ENCODE measurements at regions not wholly inside any gene's neighbourhood (a gene's known extent, or its start where the extent isn't known, plus 50 kb on each side); places are given as distances from the start of the nearest gene placed in this dataset.

DNA sequence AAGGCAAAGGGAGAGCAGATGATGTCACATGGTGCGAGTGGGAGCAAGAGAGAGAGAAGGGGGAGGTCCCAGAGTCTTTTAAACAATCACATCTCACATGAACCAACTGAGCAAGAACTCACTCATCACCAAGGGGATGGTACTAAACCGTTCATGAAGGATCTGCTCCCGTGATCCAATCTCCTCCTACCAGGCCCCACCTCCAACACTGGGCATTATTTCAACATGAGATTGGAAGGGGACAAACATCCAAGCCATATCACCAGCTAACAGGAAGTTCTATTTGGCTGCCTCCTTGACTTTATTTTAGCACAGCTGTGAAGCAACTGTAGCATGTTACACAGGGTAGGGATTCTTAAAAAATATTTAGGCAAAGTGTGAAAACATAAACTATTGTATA, 102.5 kb downstream of the DDIT4L start:
- H3K4me3 ChIP-seq (IDR thresholded peaks at IDR 0.05; ENCODE audit: insufficient read depth, low read depth, low read length) = no peak overlapping the region
- H3K4me1 ChIP-seq (ENCODE audit: low read depth, poor library complexity, severe bottlenecking) = no peaks in the 10 kb centered on the region
- TF ChIP-seq, protein P1, sequence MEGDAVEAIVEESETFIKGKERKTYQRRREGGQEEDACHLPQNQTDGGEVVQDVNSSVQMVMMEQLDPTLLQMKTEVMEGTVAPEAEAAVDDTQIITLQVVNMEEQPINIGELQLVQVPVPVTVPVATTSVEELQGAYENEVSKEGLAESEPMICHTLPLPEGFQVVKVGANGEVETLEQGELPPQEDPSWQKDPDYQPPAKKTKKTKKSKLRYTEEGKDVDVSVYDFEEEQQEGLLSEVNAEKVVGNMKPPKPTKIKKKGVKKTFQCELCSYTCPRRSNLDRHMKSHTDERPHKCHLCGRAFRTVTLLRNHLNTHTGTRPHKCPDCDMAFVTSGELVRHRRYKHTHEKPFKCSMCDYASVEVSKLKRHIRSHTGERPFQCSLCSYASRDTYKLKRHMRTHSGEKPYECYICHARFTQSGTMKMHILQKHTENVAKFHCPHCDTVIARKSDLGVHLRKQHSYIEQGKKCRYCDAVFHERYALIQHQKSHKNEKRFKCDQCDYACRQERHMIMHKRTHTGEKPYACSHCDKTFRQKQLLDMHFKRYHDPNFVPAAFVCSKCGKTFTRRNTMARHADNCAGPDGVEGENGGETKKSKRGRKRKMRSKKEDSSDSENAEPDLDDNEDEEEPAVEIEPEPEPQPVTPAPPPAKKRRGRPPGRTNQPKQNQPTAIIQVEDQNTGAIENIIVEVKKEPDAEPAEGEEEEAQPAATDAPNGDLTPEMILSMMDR (conservative IDR thresholded peaks at IDR 0.05; ENCODE audit: low read depth, low read length) = no peak
- H3K4me2 ChIP-seq = no peak overlapping the region
- no peaks in the 10 kb centered on the region for H3K27me3 ChIP-seq (ENCODE audit: insufficient read depth, low read depth)
- H2AFZ ChIP-seq (ENCODE audit: low read depth) = no peak overlapping the region
- H3K36me3 ChIP-seq (ENCODE audit: insufficient read depth) = no peaks in the 10 kb centered on the region
- H3K27ac ChIP-seq = no peak overlapping the region
- no peaks in the 10 kb centered on the region for H4K20me1 ChIP-seq (ENCODE audit: insufficient read depth)
- no peak overlapping the region for H3K9ac ChIP-seq
- no peaks in the 10 kb centered on the region for H3K79me2 ChIP-seq (ENCODE audit: insufficient read depth, low read depth)

DNA sequence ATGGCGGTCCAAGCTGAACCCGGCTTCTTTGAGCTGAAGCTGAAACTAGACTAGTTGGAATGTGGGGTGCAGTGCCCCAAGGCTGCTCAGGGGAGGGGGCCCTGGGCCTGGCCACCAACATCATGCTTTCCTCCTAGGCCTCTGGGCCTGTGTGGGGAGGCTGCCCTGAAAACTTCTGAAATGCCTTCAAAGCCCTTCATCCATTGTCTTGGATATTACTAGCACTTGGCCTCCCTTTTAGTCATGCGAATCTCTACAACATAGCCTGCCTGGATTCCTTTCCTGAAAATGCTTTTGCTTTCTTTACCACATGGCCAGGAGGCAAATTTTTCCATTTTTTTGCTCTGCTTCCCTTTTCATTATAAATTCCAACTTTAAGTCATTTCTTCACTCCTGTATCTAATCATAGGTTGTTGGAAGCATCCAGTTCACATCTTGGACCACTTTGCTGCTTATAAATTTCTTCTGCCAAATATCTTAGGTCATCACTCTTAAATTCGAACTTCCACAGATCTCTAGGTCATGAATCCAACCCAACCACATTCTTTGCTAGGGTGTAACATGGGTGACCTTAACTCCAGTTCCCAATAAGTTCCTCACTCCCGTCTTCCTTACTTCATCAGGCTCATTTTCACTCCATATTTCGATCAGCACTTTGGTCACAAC, 103.4 kb downstream of the DDIT4L start:
- Histone ChIP-seq H3K9ac (no peak overlapping the region), H3K79me2 (ENCODE audit: insufficient read depth, low read depth) (no peaks in the 10 kb centered on the region), H3K4me3 (IDR thresholded peaks at IDR 0.05; ENCODE audit: insufficient read depth, low read depth, low read length) (no peak overlapping the region), H3K36me3 (ENCODE audit: insufficient read depth) (no peaks in the 10 kb centered on the region), H3K4me2 (no peak overlapping the region), H2AFZ (ENCODE audit: low read depth) (no peak overlapping the region), H3K27ac (no peak overlapping the region), H4K20me1 (ENCODE audit: insufficient read depth) (no peaks in the 10 kb centered on the region), H3K4me1 (ENCODE audit: low read depth, poor library complexity, severe bottlenecking) (no peaks in the 10 kb centered on the region), H3K27me3 (ENCODE audit: insufficient read depth, low read depth) (no peaks in the 10 kb centered on the region)
- TF ChIP-seq, protein P1 (conservative IDR thresholded peaks at IDR 0.05; ENCODE audit: low read depth, low read length) = no peak

DNA sequence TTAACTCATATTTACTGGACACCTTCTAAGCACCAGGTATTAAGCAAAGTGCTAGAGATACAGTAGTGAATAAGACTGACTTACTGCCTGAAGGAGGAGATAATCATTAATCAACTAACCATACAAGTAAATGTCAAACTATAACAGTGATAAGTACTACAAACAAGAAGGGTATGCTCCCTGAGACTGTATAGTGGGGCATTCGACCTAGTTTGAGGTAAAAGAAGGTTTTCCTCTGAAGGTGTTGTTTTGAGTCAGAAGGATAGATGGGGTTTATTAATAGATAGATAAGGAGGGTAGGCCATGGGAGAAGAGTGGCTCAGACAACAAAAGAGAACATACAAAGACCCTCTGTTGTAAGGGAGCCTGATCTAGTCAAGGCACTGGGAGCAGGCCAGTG, 105.4 kb downstream of the DDIT4L start:
- H3K4me3 ChIP-seq (IDR thresholded peaks at IDR 0.05; ENCODE audit: insufficient read depth, low read depth, low read length) = no peak overlapping the region
- TF ChIP-seq, protein P1 (conservative IDR thresholded peaks at IDR 0.05; ENCODE audit: low read depth, low read length) = no peak
- no peaks in the 10 kb centered on the region for H3K79me2 ChIP-seq (ENCODE audit: insufficient read depth, low read depth)
- no peak overlapping the region for H3K9ac ChIP-seq
- no peaks in the 10 kb centered on the region for H3K4me1 ChIP-seq (ENCODE audit: low read depth, poor library complexity, severe bottlenecking)
- H3K36me3 ChIP-seq (ENCODE audit: insufficient read depth) = no peaks in the 10 kb centered on the region
- no peak overlapping the region for H3K27ac ChIP-seq
- H4K20me1 ChIP-seq (ENCODE audit: insufficient read depth) = no peaks in the 10 kb centered on the region
- no peak overlapping the region for H2AFZ ChIP-seq (ENCODE audit: low read depth)
- no peaks in the 10 kb centered on the region for H3K27me3 ChIP-seq (ENCODE audit: insufficient read depth, low read depth)
- no peak overlapping the region for H3K4me2 ChIP-seq

DNA sequence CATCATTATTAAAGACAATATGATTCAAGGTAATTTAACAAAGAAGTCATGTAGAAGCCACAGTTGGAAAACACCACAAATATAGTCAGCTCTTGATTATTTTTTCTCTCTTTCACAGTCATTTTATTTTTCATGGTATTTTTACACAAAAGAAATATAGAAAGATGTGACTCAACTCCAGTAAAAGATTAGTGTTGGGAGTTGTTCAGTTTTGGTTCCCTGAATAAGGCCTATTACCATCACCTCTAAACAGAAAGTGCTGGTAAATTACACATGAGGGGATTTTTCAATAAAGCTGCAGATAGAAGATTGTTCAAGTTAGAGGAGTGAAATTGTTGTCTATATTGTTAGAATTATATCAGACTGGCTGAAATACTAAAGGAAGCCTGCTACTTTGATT, 107.0 kb downstream of the DDIT4L start:
- Histone ChIP-seq H3K4me1 (ENCODE audit: low read depth, poor library complexity, severe bottlenecking) (no peaks in the 10 kb centered on the region), H3K9ac (no peak overlapping the region), H4K20me1 (ENCODE audit: insufficient read depth) (no peaks in the 10 kb centered on the region), H3K27ac (no peak overlapping the region), H3K27me3 (ENCODE audit: insufficient read depth, low read depth) (no peaks in the 10 kb centered on the region), H3K36me3 (ENCODE audit: insufficient read depth) (no peaks in the 10 kb centered on the region), H3K4me2 (no peak overlapping the region), H3K79me2 (ENCODE audit: insufficient read depth, low read depth) (no peaks in the 10 kb centered on the region), H3K4me3 (IDR thresholded peaks at IDR 0.05; ENCODE audit: insufficient read depth, low read depth, low read length) (no peak overlapping the region), H2AFZ (ENCODE audit: low read depth) (no peak overlapping the region)
- TF ChIP-seq, protein P1 (conservative IDR thresholded peaks at IDR 0.05; ENCODE audit: low read depth, low read length) = no peak

All from KMS-11 (cell line).